IMR-90 (cell line): ENCODE measurements at regions not wholly inside any gene's neighbourhood (a gene's known extent, or its start where the extent isn't known, plus 50 kb on each side); places are given as distances from the start of the nearest gene placed in this dataset.

Source experiments
- ATAC-seq: fragments of 200-7000 bp; cut with Tn5 transposase; 2 replicates; pipeline ENCODE4 v1.9.1; 2020; ENCODE audit warnings: low read depth, mild to moderate bottlenecking, moderate library complexity
- BruUV-seq: library from RNA; stranded (reverse); fragments of 400-500 nt; replicated peaks from 2 replicates; lab custom pipeline; 2021; lab: Mats Ljungman, UMichigan
- CTCF ChIA-PET: fragments of 300-600 bp; formaldehyde crosslinking; extraction: SDS; loops from one replicate; lab custom pipeline; 2021; ENCODE audit warnings: antibody characterized with exemption; lab: Yijun Ruan, JAX
- POLR2A ChIA-PET: fragments of 300-600 bp; sonication (Branson Sonifier 250); formaldehyde crosslinking; loops from one replicate; lab custom pipeline; 2022; ENCODE audit warnings: antibody characterized with exemption; ENCODE audit not compliant: unreplicated experiment; lab: Charles Lee
- DNase-seq: peaks from one replicate; pipeline ENCODE4 v3.0.0; 2013
- H2AFZ ChIP-seq: replicated peaks from 2 replicates; pipeline ENCODE3; 2013; ENCODE audit warnings: low read length, mild to moderate bottlenecking; ENCODE audit not compliant: poor library complexity
- H2AK5ac ChIP-seq: 2 replicates; pipeline ENCODE4 v1.6.1; 2013; ENCODE audit warnings: low read depth, low read length, inconsistent platforms
- H2AK9ac ChIP-seq: replicated peaks from 2 replicates; pipeline ENCODE3; 2013; ENCODE audit warnings: mild to moderate bottlenecking, low read depth, low read length, moderate library complexity; ENCODE audit not compliant: poor library complexity
- H2BK120ac ChIP-seq: 2 replicates; pipeline ENCODE4 v1.6.1; 2013; ENCODE audit warnings: low read depth, low read length, inconsistent platforms
- H2BK15ac ChIP-seq: 3 replicates; pipeline ENCODE4 v1.6.1; 2013; ENCODE audit warnings: low read depth, low read length, inconsistent platforms
- H2BK20ac ChIP-seq: 2 replicates; pipeline ENCODE4 v1.6.1; 2013; ENCODE audit warnings: low read depth, mild to moderate bottlenecking, inconsistent platforms, low read length, moderate library complexity
- H2BK5ac ChIP-seq: 2 replicates; pipeline ENCODE4 v1.6.1; 2013; ENCODE audit warnings: mild to moderate bottlenecking, low read depth, low read length, inconsistent platforms; ENCODE audit not compliant: poor library complexity, severe bottlenecking
- H3K14ac ChIP-seq: replicated peaks from 2 replicates; pipeline ENCODE4 v1.6.1; 2013; ENCODE audit warnings: low read depth, low read length, inconsistent platforms
- H3K18ac ChIP-seq: 2 replicates; pipeline ENCODE4 v1.6.1; 2013; ENCODE audit warnings: low read depth, low read length, control low read depth
- H3K23ac ChIP-seq: 2 replicates; pipeline ENCODE4 v1.6.1; 2013; ENCODE audit warnings: low read depth, low read length, inconsistent platforms
- H3K27ac ChIP-seq: 2 replicates; pipeline ENCODE4 v1.5.1; 2013; ENCODE audit warnings: mild to moderate bottlenecking, control low read depth, low read length; ENCODE audit not compliant: insufficient read depth
- H3K27me3 ChIP-seq: 2 replicates; pipeline ENCODE4 v1.6.1; 2013; ENCODE audit warnings: low read length; ENCODE audit not compliant: control insufficient read depth, insufficient read depth
- H3K36me3 ChIP-seq: 2 replicates; pipeline ENCODE4 v1.6.1; 2013; ENCODE audit warnings: low read length, mixed read lengths; ENCODE audit not compliant: control insufficient read depth, insufficient read depth
- H3K4ac ChIP-seq: 2 replicates; pipeline ENCODE4 v1.6.1; 2013; ENCODE audit warnings: low read depth, low read length, inconsistent platforms
- H3K4me1 ChIP-seq: 2 replicates; pipeline ENCODE4 v1.6.1; 2013; ENCODE audit warnings: low read length, mixed read lengths; ENCODE audit not compliant: control insufficient read depth, insufficient read depth
- H3K4me2 ChIP-seq: 2 replicates; pipeline ENCODE4 v1.6.1; 2013; ENCODE audit warnings: low read depth, mild to moderate bottlenecking, control low read depth, low read length, moderate library complexity
- H3K4me3 ChIP-seq: 2 replicates; pipeline ENCODE4 v1.5.1; 2013; ENCODE audit warnings: low read depth, mild to moderate bottlenecking, control low read depth, low read length, moderate library complexity; ENCODE audit not compliant: insufficient read depth
- H3K56ac ChIP-seq: 2 replicates; pipeline ENCODE4 v1.6.1; 2013; ENCODE audit warnings: low read length, inconsistent platforms; ENCODE audit not compliant: insufficient read depth; ENCODE audit errors: extremely low read depth
- H3K79me1 ChIP-seq, 2 experiments: 2 replicates each; pipeline ENCODE4 v1.6.1; 2013; ENCODE audit warnings: low read length in 2 of 2, inconsistent platforms in 1 of 2, low read depth in 1 of 2
- H3K9ac ChIP-seq: 2 replicates; pipeline ENCODE4 v1.6.1; 2013; ENCODE audit warnings: low read depth, low read length, control low read depth
- H3K9me1 ChIP-seq: 2 replicates; pipeline ENCODE4 v1.6.1; 2013; ENCODE audit warnings: low read length, inconsistent platforms; ENCODE audit not compliant: insufficient read depth
- H3K9me3 ChIP-seq: 2 replicates; pipeline ENCODE4 v1.6.1; 2013; ENCODE audit warnings: low read length; ENCODE audit not compliant: control insufficient read depth, insufficient read depth
- H4K20me1 ChIP-seq: 2 replicates; pipeline ENCODE4 v1.6.1; 2013; ENCODE audit warnings: low read length, inconsistent platforms; ENCODE audit not compliant: insufficient read depth
- H4K5ac ChIP-seq: 2 replicates; pipeline ENCODE4 v1.6.1; 2013; ENCODE audit warnings: mild to moderate bottlenecking, low read depth, low read length, control low read depth
- H4K8ac ChIP-seq, 2 experiments: 2 replicates each; pipeline ENCODE4 v1.6.1; 2013; ENCODE audit warnings: low read depth in 2 of 2, low read length in 2 of 2, control low read depth in 1 of 2, inconsistent platforms in 1 of 2
- H4K91ac ChIP-seq: 2 replicates; pipeline ENCODE4 v1.6.1; 2013; ENCODE audit warnings: low read depth, low read length, inconsistent platforms; ENCODE audit not compliant: insufficient read depth
- MAZ ChIP-seq: IDR thresholded peaks from 2 replicates; pipeline ENCODE4 v1.6.1; 2012; ENCODE audit warnings: low read depth, mild to moderate bottlenecking, low read length, improper control_type of control experiment, moderate library complexity, borderline replicate concordance
- MXI1 ChIP-seq: IDR thresholded peaks from 2 replicates; pipeline ENCODE4 v1.6.1; 2012; ENCODE audit warnings: low read depth, mild to moderate bottlenecking, low read length, moderate library complexity, borderline replicate concordance
- POLR2A ChIP-seq: IDR thresholded peaks from 2 replicates; pipeline ENCODE4 v1.6.1; 2012; ENCODE audit warnings: mild to moderate bottlenecking, low read depth, low read length
- RAD21 ChIP-seq: IDR thresholded peaks from 2 replicates; pipeline ENCODE4 v1.6.1; 2012; ENCODE audit warnings: low read length, improper control_type of control experiment
- USF2 ChIP-seq: fragments of 150-350 bp; IDR thresholded peaks from 2 replicates; pipeline ENCODE4 v1.6.1; 2017; ENCODE audit warnings: mild to moderate bottlenecking, antibody characterized with exemption, low read length, low read depth
- WGBS, 2 experiments: methylation state at CpG; one replicate each; pipeline versions ENCODE4 v1.1.5 to v1.1.7; 2013; ENCODE audit warnings: missing lambda C conversion rate in 2 of 2; ENCODE audit not compliant: insufficient read length in 1 of 2; ENCODE audit errors: extremely low coverage in 2 of 2; 5-methylcytosine and 5-hydroxymethylcytosine counted together
- dilution Hi-C: fragments of 300-500 bp; cut with HindIII; formaldehyde crosslinking; loops from one replicate; pipeline ENCODE4 v1.14.3; 2018; ENCODE audit warnings: low sequenced_read_pairs; ENCODE audit not compliant: unreplicated experiment
- in situ Hi-C: fragments of 300-500 bp; cut with MboI; formaldehyde crosslinking; loops from 3 replicates; pipeline ENCODE4 v1.14.3; 2019; ENCODE audit warnings: low sequenced_read_pairs, inconsistent platforms, mixed read lengths
- intact Hi-C: fragments of 100-400 bp; cut with micrococcal nuclease; formaldehyde crosslinking; loops from 2 replicates; pipeline ENCODE4 v1.10.0; 2022

GRCh38 chr3:1910322-1910721, 188.3 kb upstream of the CNTN4 start:
- ATAC-seq (no peak), DNase-seq (no peak)
- Histone ChIP-seq H3K9ac (no peak overlapping the region), H3K9me3 (peaks cover 5% of the 10 kb centered on the region), H4K8ac (no peak overlapping the region), H4K91ac (no peak overlapping the region), H3K23ac (no peak overlapping the region), H2AK9ac (no peak overlapping the region), H3K4me1 (no peaks in the 10 kb centered on the region), H4K5ac (no peak overlapping the region), H2BK15ac (no peak overlapping the region), H2AFZ (no peak overlapping the region), H2AK5ac (no peak overlapping the region), H3K4ac (no peak overlapping the region), H3K4me3 (no peak overlapping the region), H2BK20ac (no peak overlapping the region), H3K9me1 (no peaks in the 10 kb centered on the region), H3K36me3 (no peaks in the 10 kb centered on the region), H4K20me1 (no peaks in the 10 kb centered on the region), H3K56ac (no peak overlapping the region), H3K27me3 (no peaks in the 10 kb centered on the region), H3K14ac (no peak overlapping the region), H3K27ac (no peak overlapping the region), H2BK120ac (no peak overlapping the region), H3K18ac (no peak overlapping the region), H3K4me2 (no peak overlapping the region), H2BK5ac (no peak overlapping the region), H3K79me1 (no peaks in the 10 kb centered on the region)
- POLR2A ChIA-PET, result no interaction called here
- no TSS peak for BruUV-seq
- TF ChIP-seq RAD21, result no peak
- TF ChIP-seq USF2, result no peak
- no peak for TF ChIP-seq POLR2A
- no peak for TF ChIP-seq MAZ
- no peak for TF ChIP-seq MXI1
- CTCF ChIA-PET, result no interaction called here
- 88% methylated on average over 3 of the region's 3 CpGs; no CpG with 5 or more reads in 1 of the 2 experiments for WGBS, 2 experiments
- in situ Hi-C loops, result no loop called here
- dilution Hi-C loops, result no loop called here
- intact Hi-C loops, result no loop called here
